Karpas-422 (cell line): ENCODE measurements at regions not wholly inside any gene's neighbourhood (a gene's known extent, or its start where the extent isn't known, plus 50 kb on each side); places are given as distances from the start of the nearest gene placed in this dataset.
"Not testable (repeated sequence)": the region's sequence is repeated elsewhere in the genome, so short reads cannot be mapped to it uniquely, and the experiment has no call there.

ENCODE experiments used
- DNase-seq: peaks from one replicate; pipeline ENCODE4 v3.0.0-alpha.2; 2015
- H2AFZ ChIP-seq: fragments of 200-600 bp; sonication (generic); 2 replicates; pipeline ENCODE4 v1.6.1; 2014; ENCODE audit warnings: antibody characterized with exemption, low read length, mixed read lengths
- H3K27ac ChIP-seq: fragments of 200-600 bp; sonication (generic); 2 replicates; pipeline ENCODE4 v1.5.1; 2014; ENCODE audit warnings: mild to moderate bottlenecking, low read length, moderate library complexity
- H3K27me3 ChIP-seq: fragments of 200-600 bp; sonication (generic); 2 replicates; pipeline ENCODE4 v1.6.1; 2014; ENCODE audit warnings: low read length, mixed read lengths
- H3K36me3 ChIP-seq: fragments of 200-600 bp; sonication (generic); 2 replicates; pipeline ENCODE4 v1.6.1; 2014; ENCODE audit warnings: low read length, mixed read lengths; ENCODE audit not compliant: insufficient read depth
- H3K4me1 ChIP-seq: fragments of 200-600 bp; sonication (generic); 2 replicates; pipeline ENCODE4 v1.6.1; 2014; ENCODE audit warnings: mild to moderate bottlenecking, low read length, mixed read lengths
- H3K4me2 ChIP-seq: fragments of 200-600 bp; sonication (generic); 2 replicates; pipeline ENCODE4 v1.6.1; 2014; ENCODE audit warnings: low read length, low read depth, mild to moderate bottlenecking; ENCODE audit not compliant: poor library complexity, severe bottlenecking
- H3K4me3 ChIP-seq: fragments of 200-600 bp; sonication (generic); 2 replicates; pipeline ENCODE4 v1.5.1; 2014; ENCODE audit warnings: mild to moderate bottlenecking, antibody characterized with exemption, low read length, mixed read lengths
- H3K79me2 ChIP-seq: fragments of 200-600 bp; sonication (generic); 2 replicates; pipeline ENCODE4 v1.6.1; 2014; ENCODE audit warnings: mild to moderate bottlenecking, low read length, mixed read lengths
- H3K9ac ChIP-seq: fragments of 200-600 bp; sonication (generic); 2 replicates; pipeline ENCODE4 v1.6.0; 2014; ENCODE audit warnings: low read length
- H3K9me2 ChIP-seq: fragments of 200-600 bp; sonication (generic), shearing (Covaris generic); replicated peaks from 2 replicates; pipeline ENCODE4 v1.6.0; 2014; ENCODE audit warnings: mild to moderate bottlenecking, low read length, moderate library complexity; ENCODE audit not compliant: insufficient read depth
- H3K9me3 ChIP-seq: fragments of 300-700, 200-600 bp; sonication (generic); 2 replicates; pipeline ENCODE4 v1.6.1; 2014; ENCODE audit warnings: low read length, mixed read lengths
- H4K20me1 ChIP-seq: fragments of 200-600 bp; sonication (generic); 2 replicates; pipeline ENCODE4 v1.6.1; 2014; ENCODE audit warnings: mild to moderate bottlenecking, antibody characterized with exemption, low read length, low read depth; ENCODE audit not compliant: insufficient read depth

- not testable (repeated sequence) for H2AFZ ChIP-seq, H3K4me2 ChIP-seq, H3K9ac ChIP-seq, H3K27ac ChIP-seq, H3K4me1 ChIP-seq, H3K4me3 ChIP-seq, H3K79me2 ChIP-seq, H3K9me3 ChIP-seq, H3K36me3 ChIP-seq, H3K27me3 ChIP-seq, DNase-seq, H3K9me2 ChIP-seq, H4K20me1 ChIP-seq
Measured at GRCh38 chr15:75780995-75781394, 62.3 kb upstream of the UBE2Q2 start.

GRCh38 chr15:75779504-75779903 lies 63.7 kb upstream of the UBE2Q2 start:
- Histone ChIP-seq H3K79me2 (no peaks in the 10 kb centered on the region), H4K20me1 (no peaks in the 10 kb centered on the region), H3K9me2 (no peaks in the 10 kb centered on the region), H3K9ac (no peak overlapping the region), H3K27me3 (no peaks in the 10 kb centered on the region), H2AFZ (no peak overlapping the region), H3K4me2 (no peak overlapping the region), H3K4me1 (0 out of 2 replicates have a peak, but pooled peaks cover 3% of the 10 kb centered on the region), H3K9me3 (no peaks in the 10 kb centered on the region), H3K4me3 (no peak overlapping the region), H3K36me3 (no peaks in the 10 kb centered on the region), H3K27ac (no peak overlapping the region)
- no peak for DNase-seq

GRCh38 chr15:75776871-75777610 lies 64.4 kb upstream of the CSPG4 start:
- H2AFZ ChIP-seq, H4K20me1 ChIP-seq, H3K9me2 ChIP-seq, H3K4me3 ChIP-seq, H3K36me3 ChIP-seq, H3K27ac ChIP-seq, H3K79me2 ChIP-seq, DNase-seq, H3K4me1 ChIP-seq, H3K27me3 ChIP-seq, H3K9me3 ChIP-seq, H3K4me2 ChIP-seq, H3K9ac ChIP-seq: not testable (repeated sequence)

GRCh38 chr15:75776065-75776423 lies 63.4 kb upstream of the CSPG4 start:
- 0 out of 2 replicates have a peak, but pooled peaks cover 3% of the 10 kb centered on the region for H3K4me1 ChIP-seq
- H2AFZ ChIP-seq = no peak overlapping the region
- no peaks in the 10 kb centered on the region for H3K36me3 ChIP-seq
- no peak overlapping the region for H3K4me2 ChIP-seq
- H3K79me2 ChIP-seq = no peaks in the 10 kb centered on the region
- no peak overlapping the region for H3K27ac ChIP-seq
- H3K27me3 ChIP-seq = no peaks in the 10 kb centered on the region
- H4K20me1 ChIP-seq = no peaks in the 10 kb centered on the region
- H3K9me3 ChIP-seq = no peaks in the 10 kb centered on the region
- H3K4me3 ChIP-seq = no peak overlapping the region
- H3K9ac ChIP-seq = no peak overlapping the region
- DNase-seq = no peak
- H3K9me2 ChIP-seq = no peaks in the 10 kb centered on the region

- no peaks in the 10 kb centered on the region for H3K9me3 ChIP-seq
- no peaks in the 10 kb centered on the region for H4K20me1 ChIP-seq
- H3K27me3 ChIP-seq = no peaks in the 10 kb centered on the region
- no peaks in the 10 kb centered on the region for H3K79me2 ChIP-seq
- H3K4me3 ChIP-seq = no peak overlapping the region
- H3K9me2 ChIP-seq = no peaks in the 10 kb centered on the region
- H2AFZ ChIP-seq = no peak overlapping the region
- DNase-seq = peak; percentile 71
- no peaks in the 10 kb centered on the region for H3K36me3 ChIP-seq
- no peak overlapping the region for H3K27ac ChIP-seq
- 0 out of 2 replicates have a peak, but pooled peaks cover 3% of the 10 kb centered on the region for H3K4me1 ChIP-seq
- no peak overlapping the region for H3K4me2 ChIP-seq
- no peak overlapping the region for H3K9ac ChIP-seq
Measured at GRCh38 chr15:75775296-75776064, 62.8 kb upstream of the CSPG4 start.

- H3K9me3 ChIP-seq, H3K27me3 ChIP-seq, H2AFZ ChIP-seq: not testable (repeated sequence)
Measured at GRCh38 chr15:75773974-75774373, 61.3 kb upstream of the CSPG4 start.

GRCh38 chr15:75771054-75771453 lies 58.4 kb upstream of the CSPG4 start:
- not testable (repeated sequence) for H3K9me3 ChIP-seq, H3K27me3 ChIP-seq, H3K4me3 ChIP-seq, H4K20me1 ChIP-seq, H3K4me2 ChIP-seq, H3K9ac ChIP-seq, H3K9me2 ChIP-seq, DNase-seq, H3K4me1 ChIP-seq, H3K27ac ChIP-seq, H3K36me3 ChIP-seq, H2AFZ ChIP-seq, H3K79me2 ChIP-seq

More at GRCh38 chr15:75773974-75774373, 61.3 kb upstream of the CSPG4 start:
- not testable (repeated sequence) for H3K4me3 ChIP-seq, H4K20me1 ChIP-seq, H3K4me1 ChIP-seq, H3K9ac ChIP-seq, H3K79me2 ChIP-seq, H3K27ac ChIP-seq, H3K4me2 ChIP-seq, DNase-seq, H3K36me3 ChIP-seq, H3K9me2 ChIP-seq

- Histone ChIP-seq H3K27me3 (no peaks in the 10 kb centered on the region), H3K9me2 (no peaks in the 10 kb centered on the region), H3K9me3 (no peaks in the 10 kb centered on the region), H2AFZ (no peak overlapping the region), H3K27ac (no peak overlapping the region), H3K9ac (no peak overlapping the region), H3K36me3 (no peaks in the 10 kb centered on the region), H3K4me3 (no peak overlapping the region), H4K20me1 (no peaks in the 10 kb centered on the region), H3K79me2 (no peaks in the 10 kb centered on the region), H3K4me1 (no peaks in the 10 kb centered on the region), H3K4me2 (no peak overlapping the region)
- no peak for DNase-seq
Measured at GRCh38 chr15:75770131-75770530, 57.5 kb upstream of the CSPG4 start.
